Inferior parietal cortex (tissue), 1 donor: ENCODE measurements at regions not wholly inside any gene's neighbourhood (a gene's known extent, or its start where the extent isn't known, plus 50 kb on each side); places are given as distances from the start of the nearest gene placed in this dataset.

Experiments used
- DNase-seq: peaks from one replicate; pipeline ENCODE4 v3.0.0-alpha.2; 2016; ENCODE audit errors: extremely low spot score

GRCh38 chr12:71010143-71010479 lies 89.6 kb upstream of the PTPRR start:
- no peak for DNase-seq

GRCh38 chr12:71009430-71010142 lies 89.0 kb upstream of the PTPRR start:
- no peak for DNase-seq

- no peak for DNase-seq
These were observed 88.1 kb upstream of the PTPRR start for GRCh38 chr12:71008616-71009015.

DNA sequence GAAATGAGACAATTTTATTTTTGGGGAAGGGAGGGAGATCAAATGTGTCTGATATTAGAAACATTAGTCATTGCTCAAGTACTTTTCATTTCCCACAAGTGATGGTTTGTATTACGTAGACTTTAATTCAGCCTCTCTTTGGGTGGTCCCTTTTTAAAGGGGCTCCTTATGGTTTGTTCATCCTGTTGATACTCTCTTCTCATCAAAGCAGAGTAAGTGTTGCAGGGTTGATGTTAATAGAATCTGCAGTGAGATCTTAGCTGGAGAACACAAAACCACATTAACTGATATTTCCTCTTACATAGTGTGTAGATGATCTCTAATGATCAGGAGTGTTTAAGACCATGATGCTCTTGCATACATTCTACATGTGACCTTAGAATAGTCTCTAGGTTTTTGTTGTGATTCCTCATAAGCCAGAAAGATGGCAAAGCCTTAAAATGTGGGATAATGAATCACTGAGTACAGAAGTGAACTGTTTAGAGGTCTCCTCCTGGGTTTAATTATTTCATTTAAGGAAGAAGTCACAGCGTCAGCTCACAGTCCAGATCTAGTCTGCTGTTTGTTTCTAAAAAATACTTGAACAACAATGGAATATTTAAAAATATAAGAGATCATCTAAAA lies 87.4 kb upstream of the PTPRR start:
- no peak for DNase-seq

GRCh38 chr12:71007020-71007419 lies 86.5 kb upstream of the PTPRR start:
- DNase-seq, result no peak

DNA sequence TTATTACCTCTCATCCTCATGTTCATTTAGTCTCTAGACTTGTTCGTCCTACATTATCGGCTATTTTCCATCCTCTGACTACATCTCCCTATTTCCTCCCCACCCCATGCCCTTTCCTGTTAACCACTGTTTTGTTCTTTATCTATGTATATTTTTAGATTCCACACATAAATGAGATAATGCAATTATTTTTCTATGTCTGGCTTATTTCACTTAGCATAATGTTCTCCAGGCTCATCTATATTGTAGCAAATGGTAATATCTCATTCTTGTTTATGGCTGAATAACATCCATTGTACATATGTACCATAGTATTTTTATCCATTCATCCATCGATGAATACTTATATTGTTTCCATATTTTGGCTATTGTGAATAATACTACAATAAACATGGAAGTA lies 84.6 kb upstream of the PTPRR start:
- no peak for DNase-seq

GRCh38 chr12:71004578-71004977 lies 84.0 kb upstream of the PTPRR start:
- DNase-seq, result no peak

GRCh38 chr12:71000748-71001147 lies 80.2 kb upstream of the PTPRR start:
- no peak for DNase-seq

DNA sequence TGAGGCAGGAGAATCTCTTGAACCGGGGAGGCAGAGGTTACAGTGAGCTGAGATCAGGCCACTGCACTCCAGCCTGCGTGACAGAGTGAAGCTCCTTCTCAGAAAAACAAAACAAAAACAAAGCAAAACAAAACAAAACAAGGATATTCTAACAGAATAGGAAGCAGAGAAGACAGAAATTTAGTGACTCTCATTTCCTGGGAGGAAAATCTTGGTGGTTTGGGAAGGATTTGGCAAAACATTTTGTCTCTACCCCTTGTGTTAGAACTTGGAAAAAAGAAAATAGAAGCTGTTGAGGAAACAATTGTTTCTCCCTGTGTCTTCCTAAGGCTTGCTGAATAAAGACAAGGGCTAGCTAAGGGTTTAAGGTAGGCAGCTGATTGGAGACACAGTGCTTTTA lies 79.7 kb upstream of the PTPRR start:
- no peak for DNase-seq

GRCh38 chr12:70994217-70994788 lies 73.8 kb upstream of the PTPRR start:
- no peak for DNase-seq

DNA sequence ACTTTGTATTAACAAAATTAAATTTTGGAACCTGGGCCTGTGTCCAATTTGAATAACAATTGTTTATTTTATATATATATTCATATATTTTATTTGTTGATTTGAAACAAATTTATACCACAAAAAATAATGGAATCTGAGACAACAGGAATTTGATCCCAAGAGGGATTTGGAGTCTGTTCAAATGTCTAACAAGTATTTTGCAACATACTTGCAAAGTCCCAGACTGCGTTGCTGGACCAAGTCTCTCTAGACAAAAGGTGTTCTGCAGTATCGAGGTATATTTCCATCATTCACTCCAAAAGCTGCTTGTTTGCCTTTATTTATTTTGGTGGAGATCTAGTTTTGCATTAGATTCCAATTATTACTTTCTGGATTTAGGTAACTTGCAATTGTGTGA lies 68.7 kb upstream of the PTPRR start:
- DNase-seq, result no peak

DNA sequence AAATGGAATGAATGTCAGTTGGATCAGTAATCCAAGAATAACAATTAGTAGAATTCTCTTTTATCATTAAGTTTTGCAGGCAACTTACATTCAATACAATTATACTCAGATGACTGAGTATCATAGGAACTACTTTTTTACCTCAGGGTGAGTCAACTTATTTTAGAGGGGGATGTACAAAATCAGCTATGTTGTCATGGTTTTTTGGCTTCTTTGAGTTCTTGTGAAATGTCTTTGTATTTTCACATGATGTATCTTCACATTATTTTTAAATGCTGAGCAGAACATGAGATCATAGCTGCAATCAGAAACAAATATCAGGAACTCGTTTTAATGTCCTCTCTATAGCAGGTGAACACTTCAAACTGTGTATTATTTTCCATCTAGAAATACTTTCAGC lies 65.3 kb upstream of the PTPRR start:
- peak; percentile 22 for DNase-seq

GRCh38 chr12:70983692-70984091 lies 63.2 kb upstream of the PTPRR start:
- DNase-seq, result no peak

DNA sequence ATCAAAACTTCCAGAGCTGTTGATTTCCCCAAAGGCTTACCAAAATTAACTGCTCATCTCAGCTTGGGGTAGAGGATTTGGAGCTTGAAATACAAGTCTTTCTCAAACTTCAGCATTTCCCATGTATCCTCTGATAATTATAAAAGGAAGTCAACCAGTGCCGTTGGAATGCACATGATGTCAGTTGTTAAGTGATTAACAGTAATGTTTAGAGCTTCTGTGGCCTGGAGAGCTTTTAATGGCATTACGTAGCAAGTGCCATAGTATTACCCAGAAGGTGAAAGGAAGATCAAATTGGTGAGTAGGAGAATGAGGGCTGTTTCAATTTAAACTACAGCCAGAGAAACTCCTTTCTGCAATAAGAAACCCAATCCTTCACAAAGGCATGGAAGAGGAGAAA lies 62.5 kb upstream of the PTPRR start:
- no peak for DNase-seq

DNA sequence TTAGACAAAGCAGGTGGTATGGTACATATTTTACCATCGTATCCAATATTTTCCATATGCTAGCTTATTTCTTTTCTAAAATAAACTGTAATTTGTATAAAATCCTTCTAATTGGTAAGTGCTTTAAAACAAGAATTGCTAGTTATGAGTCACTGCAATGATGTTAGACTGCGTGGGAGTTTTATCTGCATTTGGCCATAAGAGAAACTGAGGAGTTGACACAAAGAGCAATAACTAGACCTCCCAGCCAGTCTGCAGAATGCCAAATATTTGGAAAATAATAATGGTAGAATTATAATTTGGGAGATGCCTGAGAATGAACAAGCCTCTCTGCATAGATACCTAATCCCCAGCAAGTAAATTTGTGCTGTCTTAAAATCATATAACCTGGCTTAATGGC lies 61.7 kb upstream of the PTPRR start:
- DNase-seq, result no peak

- no peak for DNase-seq
These were observed 50.7 kb upstream of the PTPRR start for GRCh38 chr12:70971001-70971794.
